Bone marrow (tissue), 2 donors: ENCODE measurements at regions not wholly inside any gene's neighbourhood (a gene's known extent, or its start where the extent isn't known, plus 50 kb on each side); places are given as distances from the start of the nearest gene placed in this dataset.
"Not testable (repeated sequence)": the region's sequence is repeated elsewhere in the genome, so short reads cannot be mapped to it uniquely, and the experiment has no call there.

ENCODE experiments used
- DNase-seq, 2 donors: peaks; one replicate each; lab custom pipeline; 2025; lab: John Stamatoyannopoulos, UW

DNA sequence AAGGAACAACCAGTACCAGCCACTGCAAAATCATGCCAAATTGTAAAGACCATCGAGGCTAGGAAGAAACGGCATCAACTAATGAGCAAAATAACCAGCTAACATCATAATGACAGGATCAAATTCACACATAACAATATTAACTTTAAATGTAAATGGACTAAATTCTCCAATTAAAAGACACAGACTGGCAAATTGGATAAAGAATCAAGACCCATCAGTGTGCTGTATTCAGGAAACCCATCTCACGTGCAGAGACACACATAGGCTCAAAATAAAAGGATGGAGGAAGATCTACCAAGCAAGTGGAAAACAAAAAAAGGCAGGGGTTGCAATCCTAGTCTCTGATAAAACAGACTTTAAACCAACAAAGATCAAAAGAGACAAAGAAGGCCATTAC, 97.6 kb downstream of the GPX5 start:
- DNase-seq = not testable (repeated sequence)

DNA sequence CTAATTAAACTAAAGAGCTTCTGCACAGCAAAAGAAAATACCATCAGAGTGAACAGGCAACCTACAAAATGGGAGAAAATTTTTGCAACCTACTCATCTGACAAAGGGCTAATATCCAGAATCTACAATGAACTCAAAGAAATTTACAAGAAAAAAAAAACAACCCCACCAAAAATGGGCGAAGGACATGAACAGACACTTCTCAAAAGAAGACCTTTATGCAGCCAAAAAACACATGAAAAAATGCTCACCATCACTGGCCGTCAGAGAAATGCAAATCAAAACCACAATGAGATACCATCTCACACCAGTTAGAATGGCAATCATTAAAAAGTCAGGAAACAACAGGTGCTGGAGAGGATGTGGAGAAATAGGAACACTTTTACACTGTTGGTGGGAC, 100.7 kb downstream of the GPX5 start:
- not testable (repeated sequence) for DNase-seq

DNA sequence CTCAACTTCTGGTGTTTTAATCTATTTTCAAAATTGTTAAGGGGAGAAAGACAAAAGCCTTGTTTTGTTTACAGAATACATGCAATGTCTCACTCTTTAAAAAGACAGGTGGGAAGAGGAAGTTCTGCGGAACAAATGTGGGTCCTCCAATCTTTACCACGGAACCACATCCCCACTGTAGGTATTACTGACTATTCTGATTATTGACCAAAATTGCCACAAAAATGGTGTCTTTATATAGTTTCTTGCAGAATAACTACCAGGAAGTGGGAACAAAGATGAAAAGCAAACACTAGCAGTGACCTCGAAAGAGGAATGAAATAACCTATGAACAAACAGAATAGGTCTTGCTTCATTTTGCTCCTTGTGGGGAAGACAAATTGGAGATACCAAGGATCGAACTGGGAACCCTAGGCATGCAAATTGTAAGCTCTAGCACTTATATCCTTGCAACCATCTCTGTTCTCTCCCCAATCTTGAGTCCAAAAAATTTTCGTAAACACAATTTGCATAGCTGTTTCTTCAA, 106.7 kb downstream of the GPX5 start:
- DNase-seq = no peak

DNA sequence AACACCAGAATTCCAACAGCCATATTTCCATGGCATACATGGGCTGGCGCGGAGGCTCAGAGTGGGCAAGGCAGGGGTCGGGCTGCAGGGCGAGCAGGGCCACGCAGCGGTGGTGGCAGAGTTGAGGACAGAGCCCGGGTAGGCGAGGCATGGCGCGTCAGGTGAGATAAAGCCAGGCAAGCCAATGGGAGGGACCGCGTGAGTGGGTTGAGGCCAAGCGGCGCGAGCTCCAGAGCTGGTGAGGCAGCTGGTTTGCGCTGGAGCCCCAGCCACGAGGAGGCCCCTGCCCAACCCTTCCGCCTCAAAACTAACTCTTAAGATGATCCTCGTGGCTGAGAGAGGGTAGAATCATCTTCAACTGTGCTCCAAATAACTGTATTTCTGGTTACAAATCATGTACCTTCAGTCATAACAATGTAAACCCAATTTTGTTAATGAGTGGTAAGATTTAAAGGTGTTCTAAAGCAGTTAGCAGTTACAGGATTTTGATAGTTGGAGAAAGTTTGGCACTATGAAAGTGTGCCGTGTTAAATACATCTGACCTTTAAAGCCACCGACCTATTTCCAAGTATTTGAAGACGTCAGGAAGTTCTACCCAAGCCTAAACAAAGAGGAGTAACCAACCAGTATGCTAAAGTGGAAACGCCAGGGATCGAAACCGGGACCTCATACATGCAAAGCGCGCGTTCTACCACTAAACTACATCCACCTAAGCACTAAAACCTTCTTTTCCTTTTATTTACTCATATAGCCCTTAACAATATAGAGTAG, 107.9 kb downstream of the GPX5 start:
- DNase-seq = no peak

DNA sequence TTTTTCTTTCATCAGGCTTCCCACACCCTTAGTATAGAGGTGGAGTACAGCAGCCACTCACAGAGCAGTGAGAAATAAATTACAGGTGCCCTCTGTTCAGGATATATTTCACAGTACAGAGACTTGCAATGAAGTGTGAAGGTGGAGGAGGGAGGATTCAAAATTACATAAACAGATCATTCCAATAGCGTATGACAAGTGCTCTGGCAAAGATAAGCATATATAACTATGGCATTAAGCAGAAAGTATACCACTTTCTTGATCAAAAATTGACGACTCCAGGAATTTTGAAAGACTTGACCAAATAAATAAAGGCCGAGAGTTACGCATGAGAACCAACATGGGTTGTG, 108.7 kb downstream of the GPX5 start:
- DNase-seq = no peak

DNA sequence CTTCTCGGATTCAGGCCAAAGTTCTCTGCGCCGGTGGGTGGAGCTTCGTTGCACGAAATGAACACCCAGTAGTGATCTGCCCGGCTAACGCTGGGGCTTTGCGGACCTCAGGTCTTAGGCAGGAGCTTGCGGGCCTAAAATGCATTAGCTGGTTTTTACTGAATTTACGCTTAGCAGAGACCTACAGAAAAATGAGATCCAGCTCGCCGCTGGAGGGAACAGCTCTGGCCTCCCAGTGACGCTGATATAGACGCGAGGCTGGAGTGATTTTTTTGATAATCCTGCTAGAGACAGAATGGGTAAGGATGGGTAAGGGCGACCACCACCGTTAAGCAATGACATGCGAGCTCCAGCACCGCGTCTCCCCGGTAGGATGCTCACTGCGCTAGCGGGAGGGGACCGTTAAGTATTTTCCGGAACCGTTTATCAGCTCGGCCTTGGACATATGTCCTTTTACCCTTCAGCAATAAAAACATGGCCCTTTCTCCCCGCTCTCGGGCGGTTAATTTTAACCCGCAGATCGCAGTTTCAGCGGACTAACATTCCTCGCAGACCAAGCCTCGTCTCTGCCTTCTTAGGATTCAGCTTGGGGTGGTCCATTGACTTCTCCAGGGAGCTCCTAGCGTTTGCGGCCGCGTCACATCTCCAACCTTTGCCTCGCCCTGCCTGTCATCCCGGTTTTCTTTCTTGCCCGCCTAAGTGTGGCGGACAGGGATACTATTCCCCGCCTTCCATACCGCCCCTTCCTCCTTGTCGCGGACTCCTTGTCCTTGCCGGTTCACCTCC, 109.3 kb downstream of the GPX5 start:
- DNase-seq = no peak

DNA sequence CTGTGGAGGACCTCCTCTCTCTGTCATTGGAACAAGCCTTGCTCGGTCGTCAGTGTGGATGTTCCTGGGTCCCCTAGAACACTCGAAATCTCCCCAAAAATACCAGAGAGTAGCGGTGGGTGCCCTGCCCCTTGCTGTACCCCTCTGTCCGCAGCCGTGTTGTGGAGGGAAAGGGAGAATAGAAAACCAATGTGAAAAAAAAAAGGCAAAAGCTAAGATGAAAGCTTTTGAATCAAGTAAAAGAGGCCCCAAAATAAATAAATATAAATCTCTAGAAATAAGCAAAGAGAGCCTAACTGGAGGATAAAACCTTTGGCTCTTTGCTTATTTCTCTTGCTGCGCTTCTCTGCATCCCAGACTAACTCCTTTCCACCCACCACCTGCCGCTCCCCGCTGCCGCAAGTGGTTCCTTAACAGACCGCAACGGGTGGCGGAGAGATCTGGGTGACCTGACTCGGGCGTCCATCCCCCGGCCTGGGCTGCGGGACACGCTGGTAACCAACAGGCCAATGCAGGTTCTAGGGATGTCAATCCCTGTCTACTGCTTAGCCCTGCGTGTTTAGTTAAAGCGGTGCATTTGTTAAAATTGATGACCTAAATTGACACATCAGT, 110.0 kb downstream of the GPX5 start:
- no peak for DNase-seq

DNA sequence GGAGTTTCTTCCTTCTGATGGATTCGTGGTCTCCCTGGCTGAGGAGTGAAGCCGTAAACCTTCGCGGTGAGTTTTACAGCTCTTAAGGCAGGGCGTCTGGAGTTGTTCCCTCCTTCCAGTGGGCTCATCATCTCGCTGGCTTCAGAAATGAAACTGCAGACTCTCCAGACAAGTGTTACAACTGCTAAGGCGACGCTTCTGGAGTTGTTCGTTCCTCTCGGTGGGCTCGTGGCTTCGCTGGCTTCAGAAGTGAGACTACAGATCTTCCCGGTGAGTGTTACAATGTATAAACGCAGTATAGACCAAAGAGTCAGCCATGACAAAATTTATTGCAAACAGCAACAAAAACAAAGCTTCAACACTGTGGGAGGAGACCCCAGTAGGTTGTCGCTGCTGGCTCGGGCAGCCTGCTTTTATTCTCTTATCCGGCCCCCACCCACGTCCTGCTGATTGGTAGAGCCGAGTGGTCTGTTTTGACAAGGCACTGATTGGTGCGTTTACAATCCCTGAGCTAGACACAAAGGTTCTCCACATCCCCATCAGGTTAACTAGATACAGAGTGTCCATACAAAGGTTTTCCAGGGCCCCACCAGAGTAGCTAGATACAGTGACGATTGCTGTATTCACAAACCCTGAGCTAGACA, 113.2 kb downstream of the GPX5 start:
- DNase-seq = no peak

DNA sequence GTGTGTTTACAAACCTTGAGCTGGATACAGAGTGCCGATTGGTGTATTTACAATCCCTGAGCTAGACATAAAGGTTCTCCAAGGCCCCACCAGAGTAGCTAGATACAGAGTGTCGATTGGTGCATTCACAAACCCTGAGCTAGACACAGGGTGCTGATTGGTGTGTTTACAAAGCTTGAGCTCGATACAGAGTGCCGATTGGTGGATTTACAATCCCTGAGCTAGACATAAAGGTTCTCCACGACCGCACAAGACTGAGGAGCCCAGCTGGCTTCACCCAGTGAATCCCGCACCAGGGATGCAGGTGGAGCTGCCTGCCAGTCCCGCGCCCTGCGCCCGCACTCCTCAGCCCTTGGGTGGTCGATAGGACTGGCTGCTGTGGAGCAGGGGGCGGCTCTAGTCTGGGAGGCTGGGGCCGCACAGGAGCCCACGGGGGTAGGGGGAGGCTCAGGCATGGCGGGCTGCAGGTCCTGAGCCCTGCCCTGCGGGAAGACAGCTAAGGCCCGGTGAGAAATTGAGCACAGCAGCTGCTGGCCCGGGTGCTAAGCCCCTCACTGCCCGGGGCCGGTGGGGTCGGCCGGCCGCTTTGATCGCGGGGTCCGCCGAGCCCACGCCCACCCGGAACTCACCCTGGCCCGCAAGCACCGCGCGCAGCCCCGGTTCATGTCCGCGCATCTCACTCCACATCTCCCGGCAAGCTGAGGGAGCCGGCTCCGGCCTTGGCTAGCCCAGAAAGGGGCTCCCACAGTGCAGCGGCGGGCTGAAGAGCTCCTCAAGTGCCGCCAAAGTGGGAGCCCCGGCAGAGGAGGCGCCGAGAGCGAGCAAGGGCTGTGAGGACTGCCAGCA, 114.0 kb downstream of the GPX5 start:
- DNase-seq = not testable (repeated sequence)

DNA sequence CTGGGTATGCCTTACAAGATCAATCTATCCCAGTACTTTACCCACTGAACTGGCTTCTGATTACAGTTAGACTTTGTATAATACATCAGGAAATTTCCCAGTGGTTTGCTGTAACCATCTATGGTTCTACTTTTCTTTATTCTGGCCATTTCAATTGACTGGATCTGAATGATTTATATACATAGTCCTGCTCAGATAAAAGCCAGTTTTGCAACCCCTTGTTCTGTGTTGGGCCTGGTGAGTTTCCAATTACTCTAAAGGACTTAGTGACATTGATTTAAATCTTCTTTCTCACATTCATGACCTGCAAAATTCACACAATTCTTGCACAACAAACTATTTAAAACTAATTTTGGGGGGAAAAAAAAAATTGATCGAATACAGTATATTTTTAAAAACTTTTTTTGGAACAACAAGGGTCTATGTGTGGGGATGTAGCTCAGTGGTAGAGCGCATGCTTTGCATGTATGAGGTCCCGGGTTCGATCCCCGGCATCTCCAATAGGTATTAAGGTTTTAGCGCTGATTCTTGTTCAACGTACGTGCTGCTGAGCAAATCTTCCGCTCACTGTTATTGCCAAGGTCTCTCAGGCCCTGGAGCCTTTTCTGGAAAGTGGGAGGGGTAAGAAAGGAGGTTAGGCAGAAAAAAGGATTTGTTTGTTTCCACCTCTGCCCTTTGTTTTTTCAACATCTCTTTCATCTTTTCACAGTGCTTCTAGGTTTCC, 117.5 kb downstream of the GPX5 start:
- no peak for DNase-seq

DNA sequence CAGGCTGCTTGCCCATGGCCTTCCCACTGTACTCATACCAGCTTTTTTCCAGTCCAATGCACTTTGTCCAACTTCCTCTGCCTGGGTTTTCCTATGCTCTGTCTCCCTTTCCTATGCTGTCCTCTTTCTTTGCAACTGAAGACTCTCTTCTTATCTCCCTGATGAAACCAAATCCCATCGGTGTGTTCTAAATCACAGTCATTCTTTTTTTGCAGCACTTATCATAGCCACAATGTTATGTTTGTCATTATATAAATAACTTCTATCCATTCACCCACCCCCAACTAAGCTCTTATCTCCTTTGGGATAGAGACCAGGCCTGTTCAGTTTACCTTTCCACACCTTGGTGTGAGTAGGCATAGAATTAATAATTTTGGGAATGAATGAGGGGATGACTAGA, 121.0 kb downstream of the GPX5 start:
- no peak for DNase-seq

DNA sequence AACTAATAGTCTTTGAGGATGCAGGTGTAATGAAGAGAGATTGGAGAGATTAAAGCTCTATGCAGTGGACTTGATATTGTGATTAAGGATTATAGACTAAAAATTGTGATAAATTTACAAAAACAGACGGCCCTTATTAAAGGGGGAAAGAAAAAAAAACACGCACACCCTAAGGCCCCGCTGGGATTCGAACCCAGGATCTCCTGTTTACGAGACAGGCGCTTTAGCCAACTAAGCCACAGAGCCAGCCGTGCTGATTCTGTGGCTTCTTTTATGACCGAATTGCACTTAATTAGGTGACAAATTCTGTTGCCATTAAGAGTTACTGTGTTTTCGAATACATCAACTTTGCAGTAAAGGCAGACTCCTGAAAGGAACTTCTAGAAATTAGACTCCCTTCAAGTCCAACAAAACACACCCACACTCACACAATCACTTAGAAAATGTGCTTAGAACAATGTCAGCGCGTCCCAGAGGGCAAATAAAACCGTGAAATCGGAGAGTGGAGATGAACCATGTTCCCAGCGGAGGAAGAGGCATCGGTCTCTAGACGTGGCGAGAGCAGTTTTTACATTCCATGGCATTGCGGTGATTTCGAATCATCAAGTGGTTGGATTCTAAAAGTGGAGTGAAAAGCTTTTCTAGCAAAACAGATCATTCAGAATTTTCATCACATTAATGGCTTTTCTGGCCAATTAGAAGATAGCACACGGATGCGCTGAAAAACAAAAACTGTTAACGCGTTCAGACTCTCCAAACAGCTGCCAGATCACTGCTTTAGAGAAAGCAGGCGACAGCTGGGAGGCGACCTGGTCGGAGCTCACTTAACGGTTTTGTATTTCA, 122.6 kb downstream of the GPX5 start:
- DNase-seq = no peak

DNA sequence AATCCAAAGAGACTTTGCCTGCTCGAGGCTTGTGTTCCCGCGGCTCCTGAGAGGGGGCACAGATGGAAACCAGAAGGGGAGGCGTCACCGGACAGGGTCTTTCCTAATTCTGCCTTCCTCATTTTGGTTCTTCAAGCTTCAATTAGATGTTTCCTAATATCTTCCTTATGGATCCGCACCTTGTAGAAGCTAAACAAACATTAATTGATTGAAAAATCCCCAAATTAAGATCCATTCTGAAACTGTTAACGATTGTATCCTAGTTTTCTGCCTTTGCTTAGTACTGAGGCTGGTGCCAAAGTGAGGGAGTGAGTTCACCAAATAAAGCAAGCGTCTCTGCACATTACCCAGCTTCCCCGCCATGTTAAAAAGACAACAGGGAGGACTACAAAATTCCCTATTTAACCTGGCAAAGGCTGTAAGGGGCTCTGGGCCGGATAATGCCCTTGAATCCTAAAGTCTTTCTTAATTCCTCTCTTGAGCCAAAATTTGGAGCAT, 123.2 kb downstream of the GPX5 start:
- no peak for DNase-seq

DNA sequence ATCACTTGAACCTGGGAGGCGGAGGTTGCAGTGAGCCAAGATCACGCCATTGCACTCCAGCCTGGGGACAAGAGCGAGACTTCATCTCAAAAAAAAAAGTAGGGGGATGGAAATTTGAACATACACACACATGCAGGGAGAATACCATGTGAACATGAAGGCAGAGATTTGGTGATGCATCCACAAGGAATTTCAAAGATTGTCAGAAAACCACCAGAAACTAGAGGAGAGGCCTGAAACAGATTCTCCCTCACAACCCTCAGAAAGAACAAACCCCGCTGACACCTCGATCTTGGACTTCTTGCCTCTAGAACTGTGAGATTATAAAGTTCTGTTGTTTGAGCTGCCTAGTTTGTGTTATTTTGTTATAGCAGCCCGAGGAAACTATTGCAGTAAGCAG, 125.5 kb downstream of the GPX5 start:
- no peak for DNase-seq

DNA sequence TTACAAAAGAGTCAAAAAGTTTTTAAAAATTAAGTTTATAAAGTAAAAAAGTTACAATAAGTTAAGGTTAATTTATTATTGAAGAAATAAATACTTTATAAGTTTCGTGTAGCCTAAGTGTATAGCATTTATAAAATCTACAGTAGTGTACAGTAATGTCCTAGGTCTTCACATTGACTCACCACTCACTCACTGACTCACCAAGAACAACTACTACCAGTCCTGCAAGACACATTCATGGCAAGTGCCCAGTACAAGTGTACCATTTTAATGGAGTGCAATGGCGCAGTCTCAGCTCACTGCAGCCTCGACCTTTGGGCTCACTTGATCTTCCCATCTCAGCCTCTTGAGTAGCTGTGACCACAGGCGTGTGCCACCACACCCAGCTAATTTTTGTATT, 128.2 kb downstream of the GPX5 start:
- DNase-seq = no peak

DNA sequence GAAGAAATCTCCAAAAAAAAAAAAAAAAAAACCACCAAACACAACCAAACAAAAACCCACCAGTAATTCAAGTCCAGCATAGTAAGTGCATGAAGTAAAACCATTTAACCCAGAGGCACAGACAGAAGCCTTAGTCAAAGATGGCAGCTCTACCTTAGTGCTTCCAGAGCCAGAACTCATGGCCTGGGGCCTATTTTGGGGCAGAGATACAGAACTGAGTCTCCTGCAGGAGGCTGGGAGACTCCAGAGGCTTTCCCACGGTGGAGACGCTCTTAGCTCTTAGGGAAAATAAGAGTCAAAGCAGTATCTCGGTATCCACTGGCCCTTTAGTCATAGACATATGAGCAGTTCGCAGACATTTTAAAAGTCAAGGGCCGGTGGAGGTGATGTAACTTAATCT, 129.5 kb downstream of the GPX5 start:
- DNase-seq = no peak

DNA sequence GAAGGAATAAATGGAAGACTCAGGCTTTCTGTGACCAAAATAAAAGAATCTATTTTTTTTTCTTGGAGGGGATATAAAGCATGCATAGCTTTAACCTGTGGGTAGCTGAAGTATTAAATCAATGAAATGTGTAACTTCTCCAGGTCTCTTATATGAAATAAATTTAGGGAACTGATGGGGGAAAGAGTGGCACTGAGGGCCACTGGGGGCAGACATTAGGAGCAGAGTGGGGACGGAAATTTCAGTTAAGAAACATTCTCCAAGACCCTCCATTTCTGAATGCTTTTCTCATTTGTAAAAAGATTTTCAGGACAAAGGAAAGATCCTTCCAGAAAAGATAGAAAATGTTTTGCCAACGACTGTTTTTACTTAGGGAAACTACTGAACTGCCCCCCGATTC, 131.0 kb downstream of the GPX5 start:
- no peak for DNase-seq

DNA sequence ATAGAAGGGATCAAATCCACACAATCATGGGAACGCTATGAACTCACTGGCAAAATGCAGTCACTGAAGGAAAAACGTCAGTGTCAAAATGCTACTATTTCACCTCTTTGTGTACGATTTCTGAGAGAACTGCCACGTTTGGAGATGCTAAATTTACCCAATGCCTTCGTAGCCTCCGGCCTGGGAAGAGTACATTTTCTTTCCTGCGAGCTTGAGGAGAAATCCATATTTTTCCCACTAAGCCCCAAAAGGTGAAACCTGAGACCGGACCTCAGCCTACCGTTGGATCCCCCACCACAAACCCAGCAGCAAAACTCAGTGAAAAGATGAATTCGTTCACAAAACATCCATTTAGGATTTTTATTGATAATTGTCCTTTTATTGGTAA, 131.7 kb downstream of the GPX5 start:
- no peak for DNase-seq

DNA sequence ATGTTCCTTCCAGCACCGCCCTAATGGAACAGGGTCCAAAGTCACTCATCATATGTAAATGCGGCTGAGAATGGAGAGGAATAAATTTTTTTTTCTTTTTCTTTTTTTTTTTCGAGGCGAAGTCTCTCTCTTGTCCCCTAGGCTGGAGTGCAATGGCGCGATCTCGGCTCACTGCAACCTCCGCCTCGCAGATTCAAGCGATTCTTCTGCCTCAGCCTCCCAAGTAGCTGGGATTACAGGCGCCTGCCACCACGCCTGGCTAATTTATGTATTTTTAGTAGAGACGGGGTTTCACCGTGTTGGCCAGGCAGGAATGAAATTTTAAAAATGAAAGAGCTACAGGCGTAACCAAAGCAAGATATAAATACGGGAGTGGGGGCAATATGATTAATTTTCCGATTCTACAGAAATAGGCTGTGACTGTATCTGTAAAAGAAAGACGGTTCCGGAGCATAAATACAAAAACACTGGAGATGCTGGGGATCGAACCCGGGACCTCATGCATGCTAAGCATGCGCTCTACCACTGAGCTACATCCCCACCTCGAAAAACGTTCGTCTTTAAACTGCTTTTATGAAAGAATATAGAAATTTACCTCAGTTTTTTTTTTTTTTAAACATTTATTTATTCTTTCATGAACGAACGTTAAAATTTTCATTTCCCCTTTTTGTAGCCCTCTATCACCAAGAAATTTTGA, 132.2 kb downstream of the GPX5 start:
- DNase-seq = peak in 1 of 2 donors; percentile 7
